Ovary (tissue), 3 donors: ENCODE measurements at regions not wholly inside any gene's neighbourhood (a gene's known extent, or its start where the extent isn't known, plus 50 kb on each side); places are given as distances from the start of the nearest gene placed in this dataset.
"Not testable (repeated sequence)": the region's sequence is repeated elsewhere in the genome, so short reads cannot be mapped to it uniquely, and the experiment has no call there.

Experiments
- POLR2A ChIP-seq: fragments of 450-650 bp; IDR thresholded peaks from one replicate; pipeline ENCODE4 v1.6.1; 2017; ENCODE audit warnings: antibody characterized with exemption, mild to moderate bottlenecking, moderate library complexity
- TF ChIP-seq, protein P1 (sequence below), 3 donors: fragments of 450-650 bp in 2 of 3; fragments of 200-600 bp in 1 of 3; IDR thresholded peaks; one replicate each; pipeline versions ENCODE4 v1.5.1 to v1.8.0; 2016 to 2022; ENCODE audit warnings: antibody characterized with exemption in 3 of 3, mild to moderate bottlenecking in 1 of 3
- donor health status: DM: no; HTN: no; CAD: no.

DNA sequence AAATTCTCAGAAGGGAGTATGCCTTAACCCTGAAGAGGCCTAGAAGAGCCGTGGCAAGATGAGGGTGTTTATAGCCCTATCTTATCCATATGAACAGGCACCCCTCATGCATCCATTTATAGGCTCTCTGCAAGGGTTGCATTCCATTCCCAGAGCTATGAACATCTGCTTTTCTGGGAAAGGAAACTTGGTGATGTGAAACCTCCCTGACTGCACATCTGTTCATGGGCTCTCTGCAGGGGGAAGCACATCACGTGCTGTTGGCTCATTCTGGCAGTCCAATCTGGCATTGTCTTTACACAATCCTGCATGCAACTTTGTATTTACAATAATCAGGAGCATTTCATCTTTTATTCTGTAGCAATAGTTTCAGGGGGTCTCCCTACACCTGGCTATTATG, 143.6 kb upstream of the API5 start:
- TF ChIP-seq, protein P1, sequence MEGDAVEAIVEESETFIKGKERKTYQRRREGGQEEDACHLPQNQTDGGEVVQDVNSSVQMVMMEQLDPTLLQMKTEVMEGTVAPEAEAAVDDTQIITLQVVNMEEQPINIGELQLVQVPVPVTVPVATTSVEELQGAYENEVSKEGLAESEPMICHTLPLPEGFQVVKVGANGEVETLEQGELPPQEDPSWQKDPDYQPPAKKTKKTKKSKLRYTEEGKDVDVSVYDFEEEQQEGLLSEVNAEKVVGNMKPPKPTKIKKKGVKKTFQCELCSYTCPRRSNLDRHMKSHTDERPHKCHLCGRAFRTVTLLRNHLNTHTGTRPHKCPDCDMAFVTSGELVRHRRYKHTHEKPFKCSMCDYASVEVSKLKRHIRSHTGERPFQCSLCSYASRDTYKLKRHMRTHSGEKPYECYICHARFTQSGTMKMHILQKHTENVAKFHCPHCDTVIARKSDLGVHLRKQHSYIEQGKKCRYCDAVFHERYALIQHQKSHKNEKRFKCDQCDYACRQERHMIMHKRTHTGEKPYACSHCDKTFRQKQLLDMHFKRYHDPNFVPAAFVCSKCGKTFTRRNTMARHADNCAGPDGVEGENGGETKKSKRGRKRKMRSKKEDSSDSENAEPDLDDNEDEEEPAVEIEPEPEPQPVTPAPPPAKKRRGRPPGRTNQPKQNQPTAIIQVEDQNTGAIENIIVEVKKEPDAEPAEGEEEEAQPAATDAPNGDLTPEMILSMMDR (IDR thresholded peaks at IDR 0.05) = not testable (repeated sequence)
- TF ChIP-seq POLR2A = not testable (repeated sequence)
